Uterus (tissue), 2 donors: ENCODE measurements at regions not wholly inside any gene's neighbourhood (a gene's known extent, or its start where the extent isn't known, plus 50 kb on each side); places are given as distances from the start of the nearest gene placed in this dataset.

ENCODE experiments used
- POLR2A ChIP-seq, 2 donors: fragments of 450-650 bp; IDR thresholded peaks; one replicate each; pipeline ENCODE4 v1.6.1; 2016; ENCODE audit warnings: antibody characterized with exemption in 2 of 2, mild to moderate bottlenecking in 1 of 2, moderate library complexity in 1 of 2
- TF ChIP-seq, protein P1 (sequence below), 4 experiments: fragments of 200-600 bp in 2 of 4; fragments of 450-650 bp in 2 of 4; sonication (generic) in 2 of 4; IDR thresholded peaks; one replicate each; pipeline ENCODE4 v1.5.1; 2016 to 2019; ENCODE audit warnings: antibody characterized with exemption in 4 of 4, mild to moderate bottlenecking in 2 of 4, moderate library complexity in 1 of 4

DNA sequence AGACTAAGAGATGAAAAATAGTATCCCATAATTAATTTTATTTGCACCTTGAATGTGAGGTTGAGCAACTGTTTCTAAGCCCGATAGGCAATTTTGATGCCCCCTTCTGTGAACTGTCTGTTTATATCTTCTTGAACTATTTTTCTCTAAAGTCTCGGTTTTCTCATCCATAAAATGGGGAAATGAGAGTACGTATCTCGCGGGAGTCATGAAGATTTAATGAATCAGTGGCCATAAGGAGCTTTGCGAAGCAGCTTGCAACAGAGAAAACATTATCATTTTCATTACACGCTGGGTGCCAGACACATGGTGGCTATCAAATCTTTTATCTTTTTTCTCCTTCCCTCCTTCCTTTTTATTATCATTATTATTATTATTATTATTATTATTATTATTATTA, 108.1 kb upstream of the CARD11 start:
- TF ChIP-seq, protein P1, sequence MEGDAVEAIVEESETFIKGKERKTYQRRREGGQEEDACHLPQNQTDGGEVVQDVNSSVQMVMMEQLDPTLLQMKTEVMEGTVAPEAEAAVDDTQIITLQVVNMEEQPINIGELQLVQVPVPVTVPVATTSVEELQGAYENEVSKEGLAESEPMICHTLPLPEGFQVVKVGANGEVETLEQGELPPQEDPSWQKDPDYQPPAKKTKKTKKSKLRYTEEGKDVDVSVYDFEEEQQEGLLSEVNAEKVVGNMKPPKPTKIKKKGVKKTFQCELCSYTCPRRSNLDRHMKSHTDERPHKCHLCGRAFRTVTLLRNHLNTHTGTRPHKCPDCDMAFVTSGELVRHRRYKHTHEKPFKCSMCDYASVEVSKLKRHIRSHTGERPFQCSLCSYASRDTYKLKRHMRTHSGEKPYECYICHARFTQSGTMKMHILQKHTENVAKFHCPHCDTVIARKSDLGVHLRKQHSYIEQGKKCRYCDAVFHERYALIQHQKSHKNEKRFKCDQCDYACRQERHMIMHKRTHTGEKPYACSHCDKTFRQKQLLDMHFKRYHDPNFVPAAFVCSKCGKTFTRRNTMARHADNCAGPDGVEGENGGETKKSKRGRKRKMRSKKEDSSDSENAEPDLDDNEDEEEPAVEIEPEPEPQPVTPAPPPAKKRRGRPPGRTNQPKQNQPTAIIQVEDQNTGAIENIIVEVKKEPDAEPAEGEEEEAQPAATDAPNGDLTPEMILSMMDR (IDR thresholded peaks at IDR 0.05), result no peak
- no peak for TF ChIP-seq POLR2A (IDR thresholded peaks at IDR 0.05)
